Mesothelial cell of epicardium (in vitro differentiated cells): ENCODE measurements at regions not wholly inside any gene's neighbourhood (a gene's known extent, or its start where the extent isn't known, plus 50 kb on each side); places are given as distances from the start of the nearest gene placed in this dataset.

Experiments
- DNase-seq, 2 experiments: peaks; one replicate each; pipeline ENCODE4 v3.0.0; 2021; ENCODE audit warnings: low spot score in 2 of 2; ENCODE audit not compliant: unreplicated experiment in 2 of 2
- H3K27ac Mint-ChIP-seq: 2 replicates; pipeline ENCODE4 v1.8.0; 2021; ENCODE audit warnings: mixed read lengths
- H3K27me3 Mint-ChIP-seq: 2 replicates; pipeline ENCODE4 v1.8.0; 2021; ENCODE audit warnings: low read depth, mixed read lengths
- H3K36me3 Mint-ChIP-seq: 2 replicates; pipeline ENCODE4 v1.8.0; 2021; ENCODE audit warnings: mixed read lengths
- H3K4me1 Mint-ChIP-seq: 2 replicates; pipeline ENCODE4 v1.8.0; 2021; ENCODE audit warnings: mixed read lengths
- H3K4me3 Mint-ChIP-seq: 2 replicates; pipeline ENCODE4 v1.8.0; 2021; ENCODE audit warnings: mild to moderate bottlenecking, moderate library complexity, mixed read lengths
- H3K9me3 Mint-ChIP-seq: 2 replicates; pipeline ENCODE4 v1.8.0; 2021; ENCODE audit warnings: mixed read lengths
- CTCF ChIP-seq: fragments of 200-600 bp; sonication (generic); IDR thresholded peaks from one replicate; pipeline ENCODE4 v1.5.0; 2021; ENCODE audit warnings: antibody characterized with exemption; ENCODE audit not compliant: unreplicated experiment

GRCh38 chr6:140487586-140487985 lies 1113.1 kb upstream of the CITED2 start:
- Mint-ChIP-seq H3K27me3 (no peaks in the 10 kb centered on the region), H3K4me1 (peaks cover 17% of the 10 kb centered on the region), H3K36me3 (peaks cover 5% of the 10 kb centered on the region), H3K4me3 (no peak overlapping the region), H3K27ac (no peak overlapping the region), H3K9me3 (peaks cover 20% of the 10 kb centered on the region)
- DNase-seq, result no peak
- TF ChIP-seq CTCF, result no peak

- no peaks in the 10 kb centered on the region for H3K27me3 Mint-ChIP-seq
- H3K36me3 Mint-ChIP-seq, result peaks cover 5% of the 10 kb centered on the region
- H3K9me3 Mint-ChIP-seq, result peaks cover 16% of the 10 kb centered on the region
- H3K4me3 Mint-ChIP-seq, result no peak overlapping the region
- peaks cover 17% of the 10 kb centered on the region for H3K4me1 Mint-ChIP-seq
- TF ChIP-seq CTCF, result no peak
- no peak overlapping the region for H3K27ac Mint-ChIP-seq
- no peak for DNase-seq
Observed at GRCh38 chr6:140486450-140487361, 1112.3 kb upstream of the CITED2 start.

- H3K4me1 Mint-ChIP-seq, result peaks cover 17% of the 10 kb centered on the region
- peaks cover 16% of the 10 kb centered on the region for H3K9me3 Mint-ChIP-seq
- H3K4me3 Mint-ChIP-seq, result no peak overlapping the region
- peaks cover 5% of the 10 kb centered on the region for H3K36me3 Mint-ChIP-seq
- H3K27ac Mint-ChIP-seq, result peak overlapping the region; percentile 18
- TF ChIP-seq CTCF, result no peak
- no peaks in the 10 kb centered on the region for H3K27me3 Mint-ChIP-seq
- DNase-seq, result no peak
Observed at GRCh38 chr6:140485740-140486449, 1111.4 kb upstream of the CITED2 start.

GRCh38 chr6:140480852-140481251 lies 1106.4 kb upstream of the CITED2 start:
- TF ChIP-seq CTCF, result no peak
- H3K36me3 Mint-ChIP-seq, result no peaks in the 10 kb centered on the region
- DNase-seq, result no peak
- peaks cover 11% of the 10 kb centered on the region for H3K4me1 Mint-ChIP-seq
- no peaks in the 10 kb centered on the region for H3K27me3 Mint-ChIP-seq
- H3K9me3 Mint-ChIP-seq, result peaks cover 3% of the 10 kb centered on the region
- no peak overlapping the region for H3K4me3 Mint-ChIP-seq
- H3K27ac Mint-ChIP-seq, result peak overlapping the region; percentile 1

DNA sequence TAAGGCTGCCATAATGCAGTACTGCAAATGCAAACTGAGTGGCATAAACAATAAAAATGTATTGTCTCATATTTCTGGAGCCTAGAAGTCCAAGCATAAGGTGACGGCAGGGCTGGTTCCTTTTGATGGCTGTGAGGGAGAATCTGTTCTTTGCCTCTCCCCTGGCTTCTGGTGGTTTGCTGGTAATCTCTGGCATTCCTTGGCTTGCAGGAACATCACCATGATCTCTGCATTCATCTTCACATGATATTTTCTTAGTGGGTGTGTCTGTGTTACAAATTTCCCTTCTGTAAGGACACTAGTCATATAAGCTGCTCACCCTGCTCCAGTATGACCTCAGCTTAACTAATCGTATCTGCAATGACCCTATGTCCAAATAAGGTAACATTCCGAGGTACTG lies 1104.2 kb upstream of the CITED2 start:
- DNase-seq, result no peak
- Mint-ChIP-seq H3K27ac (no peak overlapping the region), H3K27me3 (no peaks in the 10 kb centered on the region), H3K36me3 (no peaks in the 10 kb centered on the region), H3K9me3 (peaks cover 3% of the 10 kb centered on the region), H3K4me1 (no peaks in the 10 kb centered on the region), H3K4me3 (no peak overlapping the region)
- TF ChIP-seq CTCF, result no peak
